Skin epidermis (tissue), 12 donors: ENCODE measurements at regions not wholly inside any gene's neighbourhood (a gene's known extent, or its start where the extent isn't known, plus 50 kb on each side); places are given as distances from the start of the nearest gene placed in this dataset.

Experiments
- H3K27ac ChIP-seq, 21 experiments: fragments of 200-600 bp; sonication (generic) in 11 of 21; one replicate each; pipeline ENCODE4 v1.5.0; 2020; ENCODE audit warnings: mild to moderate bottlenecking in 3 of 21, inconsistent platforms in 2 of 21, moderate library complexity in 2 of 21
- H3K4me3 ChIP-seq, 7 experiments: fragments of 200-600 bp; sonication (generic) in 2 of 7; one replicate each; pipeline ENCODE4 v1.5.0; 2020; ENCODE audit warnings: inconsistent platforms in 2 of 7, mild to moderate bottlenecking in 2 of 7, moderate library complexity in 1 of 7

DNA sequence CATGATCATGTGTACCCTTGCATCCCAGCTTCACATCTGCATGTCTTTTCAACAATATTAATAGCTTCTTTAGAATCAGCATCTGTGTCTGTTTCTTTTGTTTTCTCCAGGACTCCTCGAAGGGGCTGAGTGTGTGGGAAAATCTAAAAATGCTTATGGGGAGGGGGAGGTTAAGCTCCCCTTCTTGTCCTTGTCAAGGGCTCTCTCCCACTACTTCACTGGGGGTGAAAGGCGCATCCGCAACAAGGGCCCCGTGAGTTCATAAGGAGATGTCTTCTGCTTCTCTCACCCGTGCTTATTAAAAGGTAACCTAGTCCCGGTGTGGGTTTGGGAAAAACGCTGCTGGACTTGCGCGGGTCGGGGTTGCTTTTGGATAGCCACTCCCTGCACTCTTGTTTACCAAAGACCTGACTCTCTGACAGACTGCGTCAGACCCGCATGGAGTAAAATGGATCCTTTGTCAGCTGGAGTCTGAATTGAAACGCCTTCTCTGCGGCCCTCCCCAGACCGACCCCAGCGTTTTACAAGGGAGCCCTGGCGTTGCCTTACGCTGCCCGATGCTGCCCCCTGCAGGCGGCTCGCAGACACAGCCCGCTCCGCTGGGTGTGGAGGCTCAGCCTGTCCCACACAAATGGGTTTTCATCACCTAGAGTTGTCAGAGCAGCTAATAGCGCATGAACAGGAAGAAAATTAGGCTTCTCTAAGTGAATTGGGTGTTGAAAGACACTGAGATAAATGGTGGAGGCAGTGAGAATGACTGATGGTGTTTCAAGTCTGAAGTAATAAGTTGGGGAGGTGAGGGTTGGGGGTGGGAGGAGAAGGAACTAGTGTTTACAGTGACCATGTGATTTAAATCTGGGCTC, 53.8 kb downstream of the IER5 start:
- Histone ChIP-seq H3K4me3 (peak overlapping the region in 2 of 7 experiments; percentile 10 to 12), H3K27ac (peak overlapping the region in 10 of 21 experiments; percentile 2 to 62 (median 30))

DNA sequence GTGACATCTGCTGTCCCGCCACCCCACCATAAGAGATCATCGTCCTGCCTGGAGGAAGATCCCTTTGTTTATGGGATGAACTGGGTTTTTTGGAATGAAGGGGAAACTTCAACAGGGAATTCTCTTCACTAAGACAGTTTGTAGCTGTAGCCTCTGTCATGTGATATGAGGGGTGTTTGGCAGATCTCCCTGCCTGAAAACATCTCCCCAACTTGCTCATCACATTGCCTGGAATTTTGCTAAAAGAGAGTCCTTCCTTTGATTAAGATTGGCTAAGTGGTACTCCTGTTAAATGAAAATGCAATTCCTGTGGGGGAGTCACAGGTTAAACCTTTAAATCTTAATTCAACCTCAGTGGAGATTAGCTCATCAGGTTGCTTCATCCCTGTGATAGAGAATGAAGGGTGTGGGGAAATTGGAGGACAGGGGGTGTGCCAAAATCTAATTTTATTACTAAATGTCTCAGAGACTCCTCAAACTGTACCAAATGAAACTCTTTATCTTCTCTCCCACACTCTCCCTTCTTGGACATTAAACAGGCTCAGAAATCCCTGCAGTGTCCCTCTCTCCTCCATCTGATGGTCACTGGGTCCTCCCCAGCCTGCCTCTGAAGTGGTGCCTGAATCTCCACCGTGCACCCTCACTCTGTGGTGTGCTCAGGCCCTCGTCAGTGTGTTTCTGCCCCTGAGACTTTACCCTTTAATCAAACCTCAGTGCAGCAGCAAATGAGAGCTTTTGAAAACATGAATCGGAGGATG, 54.8 kb downstream of the IER5 start:
- no peak overlapping the region for H3K27ac ChIP-seq

GRCh38 chr1:181144238-181144637, 55.7 kb downstream of the IER5 start:
- Histone ChIP-seq H3K27ac (no peak overlapping the region), H3K4me3 (no peak overlapping the region)

More for the DNA sequence above, 54.8 kb downstream of the IER5 start:
- H3K4me3 ChIP-seq: no peak overlapping the region

- peak overlapping the region in 7 of 21 experiments; percentile 5 to 68 (median 52) for H3K27ac ChIP-seq
- H3K4me3 ChIP-seq: no peak overlapping the region
Observed at GRCh38 chr1:181148636-181149035, 60.1 kb downstream of the IER5 start.

DNA sequence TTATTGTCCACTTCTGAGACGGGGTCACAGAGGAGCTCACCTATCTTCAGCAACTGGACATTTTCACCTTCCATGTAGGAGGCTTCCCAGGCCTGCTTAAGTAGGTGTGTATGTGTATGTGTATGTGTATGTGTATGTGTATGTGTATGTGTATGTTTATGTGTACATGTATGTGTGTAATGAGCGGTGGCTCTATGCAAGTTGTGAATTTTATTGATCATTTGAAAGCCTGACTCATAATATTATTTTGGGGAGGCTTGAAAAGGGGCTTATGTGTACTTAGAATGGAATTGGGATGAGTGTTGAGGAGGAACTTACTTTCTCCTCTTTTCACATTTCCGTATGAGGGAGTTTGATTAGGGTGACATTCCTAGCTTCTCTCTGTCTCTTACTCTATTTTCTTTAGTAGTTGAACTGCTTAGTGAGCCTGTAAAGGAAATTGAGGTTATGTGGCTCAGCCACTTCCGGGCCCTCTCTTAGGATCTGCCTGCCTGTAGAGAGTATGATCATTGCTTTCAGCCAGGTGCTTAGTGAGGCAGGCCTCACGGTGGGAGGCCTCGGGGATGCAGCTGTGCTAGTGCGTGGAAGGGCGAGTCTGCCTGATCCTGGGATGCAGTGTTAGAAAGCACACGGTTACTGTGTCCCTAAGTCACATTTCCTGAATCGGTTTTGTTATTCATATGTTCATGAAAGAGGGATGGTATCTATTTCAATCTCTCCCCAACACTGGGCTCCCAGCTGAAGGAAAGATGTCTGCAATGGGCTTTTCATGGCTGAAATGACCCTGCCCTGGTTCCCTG, 61.0 kb downstream of the IER5 start:
- H3K27ac ChIP-seq: peak overlapping the region in 7 of 21 experiments; percentile 5 to 74 (median 64)

DNA sequence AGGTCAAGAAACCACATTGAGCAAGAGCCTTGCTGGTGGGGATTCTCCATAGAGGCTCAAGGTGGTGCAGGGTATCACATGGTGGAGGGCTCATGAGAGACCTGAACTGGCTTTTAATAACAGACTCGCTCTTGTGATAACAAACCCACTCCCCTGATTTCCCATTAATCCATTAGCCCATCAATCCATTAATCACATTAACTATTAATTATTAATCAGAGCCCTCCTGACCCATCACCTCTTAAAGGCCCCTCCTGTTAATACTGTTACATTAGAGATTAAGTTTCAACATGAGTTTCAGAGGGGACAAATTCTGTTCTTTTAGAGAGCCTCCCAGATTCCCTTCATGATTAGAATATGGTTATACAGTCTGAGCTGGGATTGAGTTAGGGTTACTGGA, 61.8 kb downstream of the IER5 start:
- Histone ChIP-seq H3K4me3 (no peak overlapping the region), H3K27ac (peak overlapping the region in 6 of 21 experiments; percentile 26 to 74 (median 55))

More for the DNA sequence above, 61.0 kb downstream of the IER5 start:
- no peak overlapping the region for H3K4me3 ChIP-seq

GRCh38 chr1:181150842-181151241, 62.3 kb downstream of the IER5 start:
- peak overlapping the region in 1 of 21 experiments; percentile 74 for H3K27ac ChIP-seq
- no peak overlapping the region for H3K4me3 ChIP-seq

GRCh38 chr1:181151378-181152326, 63.2 kb downstream of the IER5 start:
- Histone ChIP-seq H3K27ac (peak overlapping the region in 2 of 21 experiments; percentile 47 to 58), H3K4me3 (no peak overlapping the region)

DNA sequence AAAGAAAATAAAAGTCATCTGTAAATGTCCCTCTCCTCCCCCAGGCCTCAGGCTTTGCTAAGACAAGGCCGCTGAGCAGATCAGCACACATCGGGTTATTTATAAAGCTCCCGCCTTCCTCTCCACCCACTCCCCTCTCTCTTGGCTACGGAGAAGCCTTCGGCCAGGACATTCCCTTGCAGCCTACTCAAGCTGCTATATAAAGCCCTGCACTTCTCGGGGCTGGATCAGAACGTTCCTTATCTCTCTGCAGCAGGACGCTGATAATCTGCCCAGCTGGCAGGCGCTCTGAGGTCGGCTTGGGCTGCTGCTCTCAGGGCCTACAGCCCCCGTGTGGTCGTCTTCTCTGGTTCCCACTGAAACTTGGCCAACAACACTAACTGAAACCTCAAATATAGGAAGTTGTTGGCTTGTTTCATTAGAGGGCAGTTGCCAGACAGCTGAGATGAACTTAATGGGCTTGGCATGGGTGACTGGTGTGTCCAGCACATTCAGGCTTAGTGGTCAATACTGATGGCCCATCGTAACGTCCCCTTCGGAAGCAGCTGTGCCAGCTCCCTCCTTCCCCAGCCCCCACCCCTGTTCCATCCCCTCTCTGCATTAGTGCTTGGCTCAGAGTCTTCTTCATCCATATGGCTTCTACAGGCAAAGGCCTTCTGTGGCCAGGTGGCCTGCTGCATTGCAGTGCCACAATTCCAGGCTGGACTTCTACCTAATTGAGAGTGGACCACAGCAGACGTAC, 64.6 kb downstream of the IER5 start:
- peak overlapping the region in 10 of 21 experiments; percentile 3 to 58 (median 35) for H3K27ac ChIP-seq

GRCh38 chr1:181153634-181153961, 65.1 kb downstream of the IER5 start:
- no peak overlapping the region for H3K4me3 ChIP-seq
- H3K27ac ChIP-seq: peak overlapping the region in 5 of 21 experiments; percentile 19 to 51 (median 29)

More for the DNA sequence above, 64.6 kb downstream of the IER5 start:
- H3K4me3 ChIP-seq: no peak overlapping the region

- no peak overlapping the region for H3K27ac ChIP-seq
- H3K4me3 ChIP-seq: no peak overlapping the region
Observed at GRCh38 chr1:181155339-181155738, 66.8 kb downstream of the IER5 start.

GRCh38 chr1:181159451-181160140, 71.1 kb downstream of the IER5 start:
- Histone ChIP-seq H3K27ac (peak overlapping the region in 2 of 21 experiments; percentile 26 to 66), H3K4me3 (no peak overlapping the region)

- H3K27ac ChIP-seq: no peak overlapping the region
Observed at GRCh38 chr1:181160322-181160721, 71.8 kb downstream of the IER5 start.

GRCh38 chr1:181160998-181161870, 72.7 kb downstream of the IER5 start:
- no peak overlapping the region for H3K27ac ChIP-seq
- no peak overlapping the region for H3K4me3 ChIP-seq

More at GRCh38 chr1:181160322-181160721, 71.8 kb downstream of the IER5 start:
- no peak overlapping the region for H3K4me3 ChIP-seq

- Histone ChIP-seq H3K4me3 (no peak overlapping the region), H3K27ac (no peak overlapping the region)
Observed at GRCh38 chr1:181163662-181164061, 75.2 kb downstream of the IER5 start.

DNA sequence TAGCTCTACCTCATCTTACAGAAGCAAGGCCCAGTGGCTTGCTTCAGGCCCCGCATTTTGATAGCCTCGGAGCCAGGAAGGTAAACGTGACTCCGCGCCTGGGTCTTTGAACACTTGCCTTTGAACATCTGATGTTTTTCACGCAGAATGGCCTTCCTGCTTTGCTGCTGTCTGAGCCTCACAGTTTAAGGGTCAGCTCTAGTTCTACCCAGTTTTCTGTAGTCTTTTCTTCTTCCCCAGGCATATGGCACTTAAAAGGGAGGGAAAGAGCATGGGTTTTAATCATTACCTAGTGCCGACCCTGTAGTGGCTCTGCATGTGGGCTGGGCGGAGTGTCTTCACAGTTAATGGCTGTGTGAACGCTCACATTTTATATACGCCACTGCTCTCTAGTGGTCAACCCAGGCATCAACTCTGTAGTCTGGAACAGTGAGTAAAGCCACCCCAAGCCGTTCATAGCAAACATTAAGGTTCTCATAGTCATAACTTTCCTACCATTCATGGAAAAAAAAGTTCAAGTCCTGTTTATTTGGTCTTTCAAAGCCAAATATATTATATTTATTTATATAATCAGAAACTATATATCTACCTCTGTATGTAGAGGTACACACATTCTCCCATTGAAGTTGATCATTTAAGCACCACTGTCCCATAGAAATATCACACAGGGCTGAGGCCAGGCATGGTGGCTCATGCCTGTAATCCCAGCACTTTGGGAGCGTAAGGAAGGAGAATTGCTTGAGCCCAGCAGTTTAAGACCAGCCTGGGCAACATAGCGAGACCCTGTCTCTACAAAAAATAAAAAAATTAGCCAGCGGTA, 78.1 kb downstream of the IER5 start:
- Histone ChIP-seq H3K27ac (no peak overlapping the region), H3K4me3 (no peak overlapping the region)
